ENCODE measurements at regions not wholly inside any gene's neighbourhood (a gene's known extent, or its start where the extent isn't known, plus 50 kb on each side); places are given as distances from the start of the nearest gene placed in this dataset.

DNA sequence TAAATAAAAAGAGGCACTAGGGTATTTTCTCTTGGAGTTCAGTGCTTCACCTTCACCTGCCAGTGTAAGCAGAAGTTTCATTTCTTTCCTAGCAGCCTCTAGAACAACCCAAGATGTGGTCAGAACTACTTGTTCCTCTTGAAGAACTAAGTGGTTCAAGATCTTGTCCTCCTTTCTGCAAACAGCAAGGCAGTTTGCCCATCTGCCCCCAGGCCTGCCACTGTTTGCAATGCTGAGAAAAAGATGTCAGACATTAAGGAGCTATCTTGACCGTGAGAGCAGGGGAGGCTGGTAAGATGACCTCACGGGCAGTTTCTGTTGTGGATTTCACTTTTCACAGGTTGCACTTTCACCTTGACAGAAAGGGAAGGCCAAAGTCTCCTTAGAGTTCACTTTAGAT lies 52.0 kb upstream of the KLF4 start:
- TF ChIP-seq ZNF274 (IDR thresholded peaks at IDR 0.05; ENCODE audit: low read depth, low read length), result no peak
- TF ChIP-seq YY1 (IDR thresholded peaks at IDR 0.05; ENCODE audit: insufficient read depth, insufficient read length), result no peak

All from NT2/D1 (cell line).